ENCODE measurements at regions not wholly inside any gene's neighbourhood (a gene's known extent, or its start where the extent isn't known, plus 50 kb on each side); places are given as distances from the start of the nearest gene placed in this dataset.

DNA sequence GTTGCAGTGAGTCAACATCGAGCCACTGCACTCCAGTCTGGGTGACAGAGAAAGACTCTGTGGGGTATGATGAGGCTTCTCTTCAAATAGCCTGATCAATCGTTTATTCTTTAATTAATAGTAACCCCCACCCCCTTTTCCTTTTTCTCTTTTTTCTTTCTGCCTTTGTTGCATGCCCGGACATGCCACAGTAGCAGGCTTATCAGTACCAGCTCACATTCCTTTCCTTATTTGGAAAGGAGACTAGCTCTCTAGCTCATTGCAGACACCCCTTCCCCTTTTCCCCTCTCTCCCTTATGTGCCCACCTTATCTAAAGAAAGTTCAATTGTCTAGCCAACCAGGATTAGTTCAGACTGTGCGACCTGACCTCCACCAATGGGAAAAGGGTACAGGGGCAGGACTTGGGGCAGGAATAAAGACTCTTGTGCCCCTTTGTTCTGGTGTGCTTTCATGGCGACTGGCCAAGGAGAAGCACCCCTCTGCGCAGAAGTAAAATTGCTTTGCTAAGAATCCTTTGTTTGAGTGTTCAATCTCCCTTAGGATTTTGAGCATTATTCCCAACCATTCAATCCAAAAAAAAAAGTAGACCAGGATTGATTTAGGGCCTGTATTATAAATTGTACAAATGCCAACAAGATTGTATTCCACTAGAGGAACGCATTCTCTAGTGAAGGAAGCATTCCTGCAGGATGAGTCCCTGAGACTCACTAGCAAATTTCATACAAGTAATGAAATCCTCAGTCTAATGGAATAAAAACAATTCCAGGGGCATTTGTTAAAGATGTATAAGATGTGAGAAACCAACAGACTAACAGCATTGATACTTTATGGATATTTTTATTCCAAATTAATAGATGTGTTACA is 95.8 kb upstream of the SNRPN start:
- TF ChIP-seq, protein P1, sequence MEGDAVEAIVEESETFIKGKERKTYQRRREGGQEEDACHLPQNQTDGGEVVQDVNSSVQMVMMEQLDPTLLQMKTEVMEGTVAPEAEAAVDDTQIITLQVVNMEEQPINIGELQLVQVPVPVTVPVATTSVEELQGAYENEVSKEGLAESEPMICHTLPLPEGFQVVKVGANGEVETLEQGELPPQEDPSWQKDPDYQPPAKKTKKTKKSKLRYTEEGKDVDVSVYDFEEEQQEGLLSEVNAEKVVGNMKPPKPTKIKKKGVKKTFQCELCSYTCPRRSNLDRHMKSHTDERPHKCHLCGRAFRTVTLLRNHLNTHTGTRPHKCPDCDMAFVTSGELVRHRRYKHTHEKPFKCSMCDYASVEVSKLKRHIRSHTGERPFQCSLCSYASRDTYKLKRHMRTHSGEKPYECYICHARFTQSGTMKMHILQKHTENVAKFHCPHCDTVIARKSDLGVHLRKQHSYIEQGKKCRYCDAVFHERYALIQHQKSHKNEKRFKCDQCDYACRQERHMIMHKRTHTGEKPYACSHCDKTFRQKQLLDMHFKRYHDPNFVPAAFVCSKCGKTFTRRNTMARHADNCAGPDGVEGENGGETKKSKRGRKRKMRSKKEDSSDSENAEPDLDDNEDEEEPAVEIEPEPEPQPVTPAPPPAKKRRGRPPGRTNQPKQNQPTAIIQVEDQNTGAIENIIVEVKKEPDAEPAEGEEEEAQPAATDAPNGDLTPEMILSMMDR (conservative IDR thresholded peaks at IDR 0.05; ENCODE audit: low read length): no peak
- no peak for TF ChIP-seq EZH2phosphoT487 (IDR thresholded peaks at IDR 0.05; ENCODE audit: borderline replicate concordance, low read depth, low read length)
